Trophoblast cell (in vitro differentiated cells and primary cell): ENCODE measurements at regions not wholly inside any gene's neighbourhood (a gene's known extent, or its start where the extent isn't known, plus 50 kb on each side); places are given as distances from the start of the nearest gene placed in this dataset.

Source experiments
- DNase-seq, 2 donors: peaks; one replicate each; pipeline ENCODE4 v3.0.0-alpha.2; 2016
- H2AFZ ChIP-seq: 2 replicates; pipeline ENCODE4 v1.6.1; 2013; ENCODE audit warnings: low read length, moderate library complexity, mild to moderate bottlenecking; ENCODE audit not compliant: insufficient read depth, poor library complexity
- H2AK5ac ChIP-seq: 2 replicates; pipeline ENCODE4 v1.6.1; 2013; ENCODE audit warnings: mild to moderate bottlenecking, low read length
- H2BK120ac ChIP-seq: 2 replicates; pipeline ENCODE4 v1.6.1; 2013; ENCODE audit warnings: low read length, mild to moderate bottlenecking, moderate library complexity; ENCODE audit not compliant: insufficient read depth, poor library complexity
- H2BK12ac ChIP-seq: 2 replicates; pipeline ENCODE4 v1.6.1; 2013; ENCODE audit warnings: mild to moderate bottlenecking, low read length, moderate library complexity
- H2BK5ac ChIP-seq: 2 replicates; pipeline ENCODE4 v1.6.1; 2013; ENCODE audit warnings: low read length, low read depth, moderate library complexity, mild to moderate bottlenecking; ENCODE audit not compliant: poor library complexity
- H3K14ac ChIP-seq: 2 replicates; pipeline ENCODE4 v1.6.1; 2013; ENCODE audit warnings: mild to moderate bottlenecking, low read length
- H3K18ac ChIP-seq: 2 replicates; pipeline ENCODE4 v1.6.1; 2013; ENCODE audit warnings: mild to moderate bottlenecking, low read length
- H3K23ac ChIP-seq: 2 replicates; pipeline ENCODE4 v1.6.1; 2013; ENCODE audit warnings: low read length
- H3K27ac ChIP-seq: 2 replicates; pipeline ENCODE4 v1.5.1; 2013; ENCODE audit warnings: low read depth, mild to moderate bottlenecking, inconsistent platforms, low read length, moderate library complexity
- H3K27me3 ChIP-seq: 2 replicates; pipeline ENCODE4 v1.6.1; 2013; ENCODE audit warnings: inconsistent platforms, mild to moderate bottlenecking, low read length, moderate library complexity; ENCODE audit not compliant: insufficient read depth
- H3K36me3 ChIP-seq, 2 experiments: 1 replicate in 1 of 2; 2 replicates in 1 of 2; pipeline ENCODE4 v1.6.1; 2013; ENCODE audit warnings: low read length in 2 of 2, mild to moderate bottlenecking in 2 of 2, moderate library complexity in 1 of 2; ENCODE audit not compliant: insufficient read depth in 2 of 2, control insufficient read depth in 1 of 2
- H3K4ac ChIP-seq: 2 replicates; pipeline ENCODE4 v1.6.1; 2013; ENCODE audit warnings: low read depth, mild to moderate bottlenecking, low read length, moderate library complexity
- H3K4me1 ChIP-seq, 2 experiments: 1 replicate in 1 of 2; 2 replicates in 1 of 2; pipeline ENCODE4 v1.6.1; 2013; ENCODE audit warnings: low read length in 2 of 2, mild to moderate bottlenecking in 2 of 2, moderate library complexity in 1 of 2; ENCODE audit not compliant: insufficient read depth in 2 of 2, control insufficient read depth in 1 of 2
- H3K4me2 ChIP-seq: 2 replicates; pipeline ENCODE4 v1.6.1; 2013; ENCODE audit warnings: inconsistent platforms, mild to moderate bottlenecking, low read length, moderate library complexity
- H3K4me3 ChIP-seq: 2 replicates; pipeline ENCODE4 v1.5.1; 2013; ENCODE audit warnings: mild to moderate bottlenecking, low read depth, low read length, inconsistent platforms
- H3K79me1 ChIP-seq: one replicate; pipeline ENCODE4 v1.6.1; 2013; ENCODE audit warnings: low read length
- H3K79me2 ChIP-seq: 2 replicates; pipeline ENCODE4 v1.6.1; 2013; ENCODE audit warnings: low read length, mild to moderate bottlenecking; ENCODE audit not compliant: control insufficient read depth, insufficient read depth, poor library complexity
- H3K9ac ChIP-seq: 2 replicates; pipeline ENCODE4 v1.6.1; 2013; ENCODE audit warnings: mild to moderate bottlenecking, low read length
- H3K9me3 ChIP-seq: 2 replicates; pipeline ENCODE4 v1.6.1; 2013; ENCODE audit warnings: low read depth, mild to moderate bottlenecking, control low read depth, inconsistent platforms, low read length; ENCODE audit not compliant: insufficient read depth
- H4K12ac ChIP-seq: 2 replicates; pipeline ENCODE4 v1.6.1; 2013; ENCODE audit warnings: low read depth, mild to moderate bottlenecking, low read length, moderate library complexity
- H4K8ac ChIP-seq: 2 replicates; pipeline ENCODE4 v1.6.1; 2013; ENCODE audit warnings: low read depth, mild to moderate bottlenecking, low read length, moderate library complexity
- H4K91ac ChIP-seq: one replicate; pipeline ENCODE4 v1.6.1; 2013; ENCODE audit warnings: low read depth, mild to moderate bottlenecking, low read length, moderate library complexity
- WGBS: extraction: QIAGEN DNeasy Blood & Tissue Kit; methylation state at CpG from one replicate; pipeline ENCODE4 v1.1.7; 2013; ENCODE audit warnings: missing lambda C conversion rate; ENCODE audit not compliant: insufficient read length, insufficient coverage; ENCODE audit errors: extremely low coverage; 5-methylcytosine and 5-hydroxymethylcytosine counted together

GRCh38 chr2:129903586-129904425, 75.7 kb upstream of the RAB6C start:
- H3K9me3 ChIP-seq: no peaks in the 10 kb centered on the region
- H3K23ac ChIP-seq: no peak overlapping the region
- H3K36me3 ChIP-seq: no peaks in the 10 kb centered on the region
- no peak overlapping the region for H4K91ac ChIP-seq
- H3K79me1 ChIP-seq: no peaks in the 10 kb centered on the region
- H3K9ac ChIP-seq: no peak overlapping the region
- H4K12ac ChIP-seq: no peak overlapping the region
- no peak overlapping the region for H3K4ac ChIP-seq
- no peak overlapping the region for H2BK5ac ChIP-seq
- H4K8ac ChIP-seq: no peak overlapping the region
- no peak overlapping the region for H3K14ac ChIP-seq
- no peak overlapping the region for H3K4me2 ChIP-seq
- H2BK12ac ChIP-seq: no peak overlapping the region
- H3K27ac ChIP-seq: no peak overlapping the region
- H3K18ac ChIP-seq: no peak overlapping the region
- no peaks in the 10 kb centered on the region for H3K27me3 ChIP-seq
- DNase-seq: no peak
- H2AFZ ChIP-seq: no peak overlapping the region
- no peak overlapping the region for H2BK120ac ChIP-seq
- no peak overlapping the region for H2AK5ac ChIP-seq
- no peak overlapping the region for H3K4me3 ChIP-seq
- no CpG with 5 or more reads among the region's 17 CpGs for WGBS
- H3K79me2 ChIP-seq: no peaks in the 10 kb centered on the region
- H3K4me1 ChIP-seq: no peaks in the 10 kb centered on the region

- WGBS: no CpG with 5 or more reads among the region's 20 CpGs
- Histone ChIP-seq H3K4ac (no peak overlapping the region), H3K36me3 (no peaks in the 10 kb centered on the region), H3K18ac (no peak overlapping the region), H3K27ac (no peak overlapping the region), H3K23ac (no peak overlapping the region), H3K4me2 (no peak overlapping the region), H3K9me3 (no peaks in the 10 kb centered on the region), H2AK5ac (no peak overlapping the region), H3K9ac (no peak overlapping the region), H2BK120ac (no peak overlapping the region), H4K12ac (no peak overlapping the region), H4K91ac (no peak overlapping the region), H3K4me1 (no peaks in the 10 kb centered on the region), H4K8ac (no peak overlapping the region), H3K79me2 (no peaks in the 10 kb centered on the region), H3K27me3 (no peaks in the 10 kb centered on the region), H3K14ac (no peak overlapping the region), H3K79me1 (no peaks in the 10 kb centered on the region), H3K4me3 (no peak overlapping the region), H2BK5ac (no peak overlapping the region), H2BK12ac (no peak overlapping the region), H2AFZ (no peak overlapping the region)
- DNase-seq: no peak
Measured at GRCh38 chr2:129904532-129905446, 74.7 kb upstream of the RAB6C start.

GRCh38 chr2:129905664-129906081, 73.8 kb upstream of the RAB6C start:
- H2BK5ac ChIP-seq: no peak overlapping the region
- no CpG with 5 or more reads among the region's 2 CpGs for WGBS
- no peaks in the 10 kb centered on the region for H3K9me3 ChIP-seq

GRCh38 chr2:129906139-129906860, 73.2 kb upstream of the RAB6C start:
- Histone ChIP-seq H2AK5ac (no peak overlapping the region), H3K79me2 (no peaks in the 10 kb centered on the region), H2AFZ (no peak overlapping the region), H4K8ac (no peak overlapping the region), H3K79me1 (no peaks in the 10 kb centered on the region), H4K12ac (no peak overlapping the region), H3K23ac (no peak overlapping the region), H3K4me2 (no peak overlapping the region), H3K18ac (no peak overlapping the region), H3K27ac (no peak overlapping the region), H3K9ac (no peak overlapping the region), H2BK120ac (no peak overlapping the region), H3K36me3 (no peaks in the 10 kb centered on the region), H3K4me3 (no peak overlapping the region), H4K91ac (no peak overlapping the region), H3K14ac (no peak overlapping the region), H2BK12ac (no peak overlapping the region), H3K9me3 (no peaks in the 10 kb centered on the region), H2BK5ac (no peak overlapping the region), H3K27me3 (no peaks in the 10 kb centered on the region), H3K4ac (no peak overlapping the region), H3K4me1 (no peaks in the 10 kb centered on the region)
- WGBS: no CpG with 5 or more reads among the region's 13 CpGs
- no peak for DNase-seq

More at GRCh38 chr2:129905664-129906081, 73.8 kb upstream of the RAB6C start:
- no peak overlapping the region for H4K8ac ChIP-seq
- H3K36me3 ChIP-seq: no peaks in the 10 kb centered on the region
- H4K91ac ChIP-seq: no peak overlapping the region
- no peaks in the 10 kb centered on the region for H3K79me1 ChIP-seq
- H3K4me1 ChIP-seq: no peaks in the 10 kb centered on the region
- no peak for DNase-seq
- no peak overlapping the region for H2BK12ac ChIP-seq
- no peak overlapping the region for H2BK120ac ChIP-seq
- H2AK5ac ChIP-seq: no peak overlapping the region
- no peak overlapping the region for H3K9ac ChIP-seq
- no peak overlapping the region for H3K4ac ChIP-seq
- no peak overlapping the region for H3K14ac ChIP-seq
- no peak overlapping the region for H3K27ac ChIP-seq
- H3K23ac ChIP-seq: no peak overlapping the region
- H3K18ac ChIP-seq: no peak overlapping the region
- H4K12ac ChIP-seq: no peak overlapping the region
- H3K79me2 ChIP-seq: no peaks in the 10 kb centered on the region
- H3K4me3 ChIP-seq: no peak overlapping the region
- no peak overlapping the region for H2AFZ ChIP-seq
- H3K4me2 ChIP-seq: no peak overlapping the region
- H3K27me3 ChIP-seq: no peaks in the 10 kb centered on the region
